GM12878 (cell line): ENCODE measurements at regions not wholly inside any gene's neighbourhood (a gene's known extent, or its start where the extent isn't known, plus 50 kb on each side); places are given as distances from the start of the nearest gene placed in this dataset.
A peak's percentile ranks its signal among the peaks of the same experiment; 100 is the strongest.

ENCODE experiments used
- BCL11A ChIP-seq: IDR thresholded peaks from 2 replicates; pipeline ENCODE4 v1.6.1; 2011; ENCODE audit warnings: low read depth, low read length
- CBFB ChIP-seq: IDR thresholded peaks from 2 replicates; pipeline ENCODE4 v1.6.1; 2016; ENCODE audit warnings: antibody characterized with exemption, low read depth
- CHD2 ChIP-seq: IDR thresholded peaks from 2 replicates; pipeline ENCODE4 v1.6.1; 2011; ENCODE audit warnings: low read depth, low read length, improper control_type of control experiment, borderline replicate concordance
- CHD4 ChIP-seq: fragments of 200-600 bp; sonication (generic); IDR thresholded peaks from 2 replicates; pipeline ENCODE4 v1.6.1; 2016; ENCODE audit warnings: mild to moderate bottlenecking
- EED ChIP-seq: sonication (generic); IDR thresholded peaks from 2 replicates; pipeline ENCODE4 v1.6.1; 2016; ENCODE audit warnings: antibody characterized with exemption, low read depth
- EP300 ChIP-seq, 2 experiments: fragments of 150-350 bp in 1 of 2; IDR thresholded peaks; 2 replicates each; pipeline ENCODE4 v1.6.1; 2011 to 2012; ENCODE audit warnings: low read depth in 2 of 2, low read length in 2 of 2, borderline replicate concordance in 1 of 2, improper control_type of control experiment in 1 of 2, inconsistent platforms in 1 of 2; ENCODE audit not compliant: control insufficient read depth in 1 of 2
- GATAD2B ChIP-seq: fragments of 450-650 bp; conservative IDR thresholded peaks from 2 replicates; pipeline ENCODE4 v1.6.1; 2017; ENCODE audit warnings: low read depth, mild to moderate bottlenecking, moderate library complexity
- IKZF2 ChIP-seq, 2 experiments: fragments of 450-650 bp; IDR thresholded peaks; 2 replicates each; pipeline ENCODE4 v1.6.1; 2017; ENCODE audit warnings: mild to moderate bottlenecking in 2 of 2, moderate library complexity in 2 of 2
- IRF4 ChIP-seq: IDR thresholded peaks from 2 replicates; pipeline ENCODE4 v1.6.1; 2011; ENCODE audit warnings: low read depth, low read length
- KAT2A ChIP-seq: conservative IDR thresholded peaks from 2 replicates; pipeline ENCODE4 v1.6.1; 2011; ENCODE audit warnings: low read depth, low read length; ENCODE audit not compliant: control insufficient read depth
- MYC ChIP-seq: IDR thresholded peaks from 2 replicates; pipeline ENCODE4 v1.6.1; 2011; ENCODE audit warnings: mild to moderate bottlenecking, low read length, moderate library complexity, inconsistent platforms; ENCODE audit not compliant: insufficient read depth, insufficient replicate concordance, insufficient read length, severe bottlenecking
- NR2C1 ChIP-seq: fragments of 450-650 bp; IDR thresholded peaks from 2 replicates; pipeline ENCODE4 v1.6.1; 2017; ENCODE audit warnings: antibody characterized with exemption, mild to moderate bottlenecking, moderate library complexity
- POLR2A ChIP-seq: IDR thresholded peaks from 2 replicates; pipeline ENCODE4 v1.6.1; 2011; ENCODE audit warnings: low read depth, mild to moderate bottlenecking, low read length
- POU2F2 ChIP-seq: IDR thresholded peaks from 3 replicates; pipeline ENCODE4 v1.6.1; 2011; ENCODE audit warnings: low read depth, mild to moderate bottlenecking, low read length, borderline replicate concordance
- RAD21 ChIP-seq: IDR thresholded peaks from 2 replicates; pipeline ENCODE4 v1.6.1; 2011; ENCODE audit warnings: mild to moderate bottlenecking, low read depth, low read length, moderate library complexity; ENCODE audit not compliant: insufficient read depth
- SMAD5 ChIP-seq: IDR thresholded peaks from 2 replicates; pipeline ENCODE4 v1.6.1; 2016; ENCODE audit warnings: antibody characterized with exemption, low read depth
- TCF12 ChIP-seq: IDR thresholded peaks from 2 replicates; pipeline ENCODE4 v1.6.1; 2011; ENCODE audit warnings: low read depth, mild to moderate bottlenecking, low read length
- YY1 ChIP-seq: IDR thresholded peaks from 2 replicates; pipeline ENCODE4 v1.6.1; 2011; ENCODE audit warnings: low read depth, mild to moderate bottlenecking, low read length
- ZBTB33 ChIP-seq: fragments of 450-650 bp; IDR thresholded peaks from 2 replicates; pipeline ENCODE4 v1.6.1; 2017; ENCODE audit warnings: mild to moderate bottlenecking
- TF ChIP-seq, protein P1 (sequence below): fragments of 150-350 bp; IDR thresholded peaks from 2 replicates; pipeline ENCODE4 v1.6.1; 2014; ENCODE audit warnings: mild to moderate bottlenecking, low read depth, low read length
- TF ChIP-seq, protein P2 (sequence below): IDR thresholded peaks from 2 replicates; pipeline ENCODE4 v1.6.1; 2011; ENCODE audit warnings: borderline replicate concordance, low read depth, mild to moderate bottlenecking, moderate library complexity, low read length; ENCODE audit not compliant: insufficient read depth, poor library complexity, severe bottlenecking

DNA sequence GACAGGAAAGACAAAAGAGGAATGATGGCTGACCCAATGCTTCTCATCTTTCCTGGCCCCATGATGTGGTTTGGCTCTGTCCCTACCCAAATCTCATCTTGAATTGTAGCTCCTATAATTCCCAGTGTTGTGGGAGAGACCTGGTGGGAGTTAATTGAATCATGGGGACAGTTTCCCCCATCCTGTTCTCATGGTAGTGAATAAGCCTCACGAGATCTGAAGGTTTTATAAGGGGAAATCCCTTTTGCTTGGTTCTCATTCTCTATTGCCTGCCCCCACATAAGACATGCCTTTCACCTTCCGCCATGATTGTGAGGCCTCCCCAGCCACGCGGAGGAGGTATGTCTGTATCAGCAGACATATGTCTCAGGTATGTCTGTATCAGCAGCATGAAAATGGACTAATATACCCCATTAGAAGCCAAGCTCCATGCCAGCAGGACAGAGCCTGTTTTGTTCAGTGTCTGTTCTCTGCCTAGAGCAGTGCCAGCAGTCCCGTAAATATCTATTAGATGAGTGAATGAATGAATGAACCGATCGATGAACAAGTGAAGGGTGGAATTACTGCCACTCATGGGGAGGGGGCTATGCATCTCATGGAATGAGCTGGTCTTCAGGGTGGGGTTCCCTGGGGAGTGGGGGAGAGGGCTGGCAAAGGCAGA lies 304.4 kb downstream of the SOX9 start (continued):
- TF ChIP-seq CHD4, result no peak
- TF ChIP-seq IRF4, result peak; percentile 52; the same call in 1 of the 2 replicates
- 0 out of 2 replicates have a peak, but pooled peaks have one; percentile 42 for TF ChIP-seq BCL11A
- no peak for TF ChIP-seq SMAD5
- TF ChIP-seq ZBTB33, result no peak
- TF ChIP-seq IKZF2 (IDR thresholded peaks at IDR 0.05), result peak; percentile 50 to 61; a peak in 3 of 4 replicates
- TF ChIP-seq KAT2A, result no peak
- TF ChIP-seq CHD2, result 0 out of 2 replicates have a peak, but pooled peaks have one; percentile 43
- peak; percentile 80 for TF ChIP-seq GATAD2B
- peak; percentile 32; the same call in 1 of the 2 replicates for TF ChIP-seq CBFB
- peak; percentile 93 for TF ChIP-seq YY1
- no peak for TF ChIP-seq MYC
- peak; percentile 53 for TF ChIP-seq EED
- TF ChIP-seq RAD21, result 0 out of 2 replicates have a peak, but pooled peaks have one; percentile 2
- TF ChIP-seq, protein P1, sequence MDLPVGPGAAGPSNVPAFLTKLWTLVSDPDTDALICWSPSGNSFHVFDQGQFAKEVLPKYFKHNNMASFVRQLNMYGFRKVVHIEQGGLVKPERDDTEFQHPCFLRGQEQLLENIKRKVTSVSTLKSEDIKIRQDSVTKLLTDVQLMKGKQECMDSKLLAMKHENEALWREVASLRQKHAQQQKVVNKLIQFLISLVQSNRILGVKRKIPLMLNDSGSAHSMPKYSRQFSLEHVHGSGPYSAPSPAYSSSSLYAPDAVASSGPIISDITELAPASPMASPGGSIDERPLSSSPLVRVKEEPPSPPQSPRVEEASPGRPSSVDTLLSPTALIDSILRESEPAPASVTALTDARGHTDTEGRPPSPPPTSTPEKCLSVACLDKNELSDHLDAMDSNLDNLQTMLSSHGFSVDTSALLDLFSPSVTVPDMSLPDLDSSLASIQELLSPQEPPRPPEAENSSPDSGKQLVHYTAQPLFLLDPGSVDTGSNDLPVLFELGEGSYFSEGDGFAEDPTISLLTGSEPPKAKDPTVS, result no peak
- TF ChIP-seq EP300 (IDR thresholded peaks at IDR 0.05; ENCODE audit: borderline replicate concordance in 1 of 2, control insufficient read depth in 1 of 2, low read depth in 2 of 2, low read length in 2 of 2), result peak in 1 of 2 experiments; percentile 35; a peak in 1 of 4 replicates
- TF ChIP-seq, protein P2, sequence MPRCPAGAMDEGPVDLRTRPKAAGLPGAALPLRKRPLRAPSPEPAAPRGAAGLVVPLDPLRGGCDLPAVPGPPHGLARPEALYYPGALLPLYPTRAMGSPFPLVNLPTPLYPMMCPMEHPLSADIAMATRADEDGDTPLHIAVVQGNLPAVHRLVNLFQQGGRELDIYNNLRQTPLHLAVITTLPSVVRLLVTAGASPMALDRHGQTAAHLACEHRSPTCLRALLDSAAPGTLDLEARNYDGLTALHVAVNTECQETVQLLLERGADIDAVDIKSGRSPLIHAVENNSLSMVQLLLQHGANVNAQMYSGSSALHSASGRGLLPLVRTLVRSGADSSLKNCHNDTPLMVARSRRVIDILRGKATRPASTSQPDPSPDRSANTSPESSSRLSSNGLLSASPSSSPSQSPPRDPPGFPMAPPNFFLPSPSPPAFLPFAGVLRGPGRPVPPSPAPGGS, result peak; percentile 91
- TF ChIP-seq POU2F2, result peak; percentile 16; the same call in 1 of the 3 replicates
- TF ChIP-seq POLR2A, result peak; percentile 24; the same call in 1 of the 2 replicates
- TF ChIP-seq NR2C1, result no peak
- TF ChIP-seq TCF12, result peak; percentile 50; the same call in 1 of the 2 replicates
